ENCODE measurements at regions not wholly inside any gene's neighbourhood (a gene's known extent, or its start where the extent isn't known, plus 50 kb on each side); places are given as distances from the start of the nearest gene placed in this dataset.
"Not testable (repeated sequence)": the region's sequence is repeated elsewhere in the genome, so short reads cannot be mapped to it uniquely, and the experiment has no call there.

DNA sequence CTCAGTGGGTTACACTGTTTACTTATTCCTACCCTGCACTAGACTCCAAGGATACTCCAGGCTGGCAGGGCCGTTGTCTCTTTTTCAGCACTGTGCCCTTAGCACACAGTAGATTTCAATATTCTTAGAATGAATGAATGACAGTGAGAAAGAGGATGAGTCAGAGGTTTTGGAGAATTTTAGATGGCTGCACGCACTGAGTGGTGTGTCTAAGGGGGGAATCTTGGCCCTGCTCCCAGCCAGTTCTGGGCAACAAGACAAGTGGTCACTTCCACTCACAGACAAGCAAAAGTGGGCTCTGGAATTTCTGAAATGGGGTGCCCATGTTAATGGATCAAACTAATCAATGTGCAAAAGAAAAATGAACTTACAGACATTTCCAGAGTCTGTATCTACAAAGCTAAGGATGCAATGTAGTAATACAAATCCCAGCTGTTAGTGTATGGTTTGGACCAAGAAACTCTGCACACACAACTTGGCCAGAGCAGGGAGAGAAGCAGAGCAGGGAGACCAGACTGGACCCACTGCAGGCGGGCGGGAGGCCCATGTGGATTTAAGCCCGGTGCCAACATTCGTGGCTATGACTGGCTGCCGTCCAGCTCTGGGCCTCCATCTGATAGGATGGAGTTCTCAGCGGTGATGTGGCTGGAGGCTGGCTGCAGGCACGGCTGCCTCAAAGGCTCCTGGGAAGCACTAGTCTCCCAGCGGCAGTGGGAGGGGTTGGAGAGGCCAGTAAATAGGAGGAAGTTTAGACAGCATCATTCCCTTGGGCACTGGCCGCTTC is 95.6 kb upstream of the CDYL2 start:
- TF ChIP-seq, protein P1, sequence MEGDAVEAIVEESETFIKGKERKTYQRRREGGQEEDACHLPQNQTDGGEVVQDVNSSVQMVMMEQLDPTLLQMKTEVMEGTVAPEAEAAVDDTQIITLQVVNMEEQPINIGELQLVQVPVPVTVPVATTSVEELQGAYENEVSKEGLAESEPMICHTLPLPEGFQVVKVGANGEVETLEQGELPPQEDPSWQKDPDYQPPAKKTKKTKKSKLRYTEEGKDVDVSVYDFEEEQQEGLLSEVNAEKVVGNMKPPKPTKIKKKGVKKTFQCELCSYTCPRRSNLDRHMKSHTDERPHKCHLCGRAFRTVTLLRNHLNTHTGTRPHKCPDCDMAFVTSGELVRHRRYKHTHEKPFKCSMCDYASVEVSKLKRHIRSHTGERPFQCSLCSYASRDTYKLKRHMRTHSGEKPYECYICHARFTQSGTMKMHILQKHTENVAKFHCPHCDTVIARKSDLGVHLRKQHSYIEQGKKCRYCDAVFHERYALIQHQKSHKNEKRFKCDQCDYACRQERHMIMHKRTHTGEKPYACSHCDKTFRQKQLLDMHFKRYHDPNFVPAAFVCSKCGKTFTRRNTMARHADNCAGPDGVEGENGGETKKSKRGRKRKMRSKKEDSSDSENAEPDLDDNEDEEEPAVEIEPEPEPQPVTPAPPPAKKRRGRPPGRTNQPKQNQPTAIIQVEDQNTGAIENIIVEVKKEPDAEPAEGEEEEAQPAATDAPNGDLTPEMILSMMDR (IDR thresholded peaks at IDR 0.05): no peak
- Histone ChIP-seq H3K27me3 (ENCODE audit: control insufficient read depth, insufficient read depth, low read length) (no peaks in the 10 kb centered on the region), H2AFZ (no peak overlapping the region), H3K79me2 (no peaks in the 10 kb centered on the region), H3K9me3 (ENCODE audit: control insufficient read depth, low read length) (no peaks in the 10 kb centered on the region), H3K4me3 (ENCODE audit: low read depth, low read length) (no peak overlapping the region), H3K4me1 (no peaks in the 10 kb centered on the region), H3K36me3 (ENCODE audit: control insufficient read depth, insufficient read depth, low read length) (no peaks in the 10 kb centered on the region), H3K4me2 (ENCODE audit: low read length) (no peak overlapping the region), H3K27ac (no peak overlapping the region), H3K9ac (no peak overlapping the region)

DNA sequence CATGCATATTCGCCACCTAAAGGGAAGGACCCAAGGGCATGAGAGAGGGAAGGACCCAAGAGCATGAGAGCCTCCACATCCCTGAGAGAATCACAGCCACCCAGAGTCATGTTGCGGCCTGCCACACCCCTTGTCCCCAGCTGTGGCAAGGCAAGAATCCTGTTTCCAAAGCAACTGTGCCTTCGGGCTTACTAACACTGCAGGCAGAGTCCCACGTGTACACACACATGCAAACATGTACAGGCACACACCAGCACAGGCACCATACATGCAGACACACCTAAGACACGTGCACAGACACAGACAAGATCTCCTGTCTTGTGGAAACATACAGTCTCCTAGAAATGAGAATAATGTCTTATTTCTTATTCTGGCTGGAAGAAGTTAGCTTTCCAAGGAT is 92.4 kb upstream of the CDYL2 start:
- Histone ChIP-seq H3K36me3 (ENCODE audit: control insufficient read depth, insufficient read depth, low read length) (no peaks in the 10 kb centered on the region), H3K9me3 (ENCODE audit: control insufficient read depth, low read length) (no peaks in the 10 kb centered on the region), H3K27me3 (ENCODE audit: control insufficient read depth, insufficient read depth, low read length) (no peaks in the 10 kb centered on the region), H3K4me3 (ENCODE audit: low read depth, low read length) (no peak overlapping the region), H3K4me2 (ENCODE audit: low read length) (no peak overlapping the region), H3K27ac (no peak overlapping the region), H3K4me1 (no peaks in the 10 kb centered on the region), H2AFZ (no peak overlapping the region), H3K79me2 (no peaks in the 10 kb centered on the region), H3K9ac (no peak overlapping the region)
- TF ChIP-seq, protein P1 (IDR thresholded peaks at IDR 0.05): no peak

DNA sequence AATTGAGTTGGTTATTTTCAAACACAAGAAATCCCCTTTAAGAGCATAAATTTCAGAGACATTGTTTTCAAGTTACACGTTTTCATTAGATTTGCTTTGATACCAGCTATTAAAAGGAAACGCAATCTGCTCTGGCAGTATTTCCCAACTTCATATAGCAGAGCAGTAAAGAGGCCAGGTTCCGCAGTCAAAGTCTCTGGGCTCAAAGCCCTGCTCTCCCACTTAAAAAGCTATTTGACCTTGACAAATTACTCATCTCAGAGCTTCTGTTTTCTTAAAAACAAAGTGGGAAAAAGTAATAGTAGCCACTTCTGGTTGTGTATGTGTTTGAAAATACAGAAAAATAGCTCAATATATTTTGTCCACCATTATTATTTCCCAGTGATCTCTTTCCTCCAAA is 89.7 kb upstream of the CDYL2 start:
- no peak overlapping the region for H3K9ac ChIP-seq
- TF ChIP-seq, protein P1 (IDR thresholded peaks at IDR 0.05): no peak
- no peaks in the 10 kb centered on the region for H3K4me1 ChIP-seq
- no peaks in the 10 kb centered on the region for H3K27me3 ChIP-seq (ENCODE audit: control insufficient read depth, insufficient read depth, low read length)
- H3K4me3 ChIP-seq (ENCODE audit: low read depth, low read length): no peak overlapping the region
- no peaks in the 10 kb centered on the region for H3K36me3 ChIP-seq (ENCODE audit: control insufficient read depth, insufficient read depth, low read length)
- H3K4me2 ChIP-seq (ENCODE audit: low read length): no peak overlapping the region
- no peak overlapping the region for H2AFZ ChIP-seq
- no peaks in the 10 kb centered on the region for H3K79me2 ChIP-seq
- no peaks in the 10 kb centered on the region for H3K9me3 ChIP-seq (ENCODE audit: control insufficient read depth, low read length)
- H3K27ac ChIP-seq: no peak overlapping the region

DNA sequence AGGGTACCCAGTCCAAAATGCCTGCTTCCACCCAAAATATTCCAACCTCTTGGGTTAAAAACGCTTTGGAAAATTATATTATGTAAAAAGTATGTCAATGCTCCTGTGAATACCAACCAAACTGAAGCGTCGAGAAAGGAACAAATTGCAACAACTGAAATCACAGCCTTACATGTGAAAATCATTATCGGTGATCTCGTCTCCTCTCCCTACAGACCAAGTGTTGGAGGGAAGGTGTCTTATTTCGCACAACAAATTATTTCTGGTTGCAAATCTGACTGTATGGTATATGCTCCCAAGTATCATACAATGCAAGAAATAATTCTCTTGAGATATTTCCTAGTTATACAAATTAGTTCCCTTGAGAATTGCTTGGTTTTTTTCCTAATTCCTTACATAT is 89.3 kb upstream of the CDYL2 start:
- H3K9me3 ChIP-seq (ENCODE audit: control insufficient read depth, low read length): no peaks in the 10 kb centered on the region
- TF ChIP-seq, protein P1 (IDR thresholded peaks at IDR 0.05): no peak
- H3K4me3 ChIP-seq (ENCODE audit: low read depth, low read length): no peak overlapping the region
- no peaks in the 10 kb centered on the region for H3K4me1 ChIP-seq
- H3K4me2 ChIP-seq (ENCODE audit: low read length): no peak overlapping the region
- H3K9ac ChIP-seq: no peak overlapping the region
- no peak overlapping the region for H3K27ac ChIP-seq
- H3K79me2 ChIP-seq: no peaks in the 10 kb centered on the region
- no peaks in the 10 kb centered on the region for H3K36me3 ChIP-seq (ENCODE audit: control insufficient read depth, insufficient read depth, low read length)
- no peak overlapping the region for H2AFZ ChIP-seq
- H3K27me3 ChIP-seq (ENCODE audit: control insufficient read depth, insufficient read depth, low read length): no peaks in the 10 kb centered on the region

DNA sequence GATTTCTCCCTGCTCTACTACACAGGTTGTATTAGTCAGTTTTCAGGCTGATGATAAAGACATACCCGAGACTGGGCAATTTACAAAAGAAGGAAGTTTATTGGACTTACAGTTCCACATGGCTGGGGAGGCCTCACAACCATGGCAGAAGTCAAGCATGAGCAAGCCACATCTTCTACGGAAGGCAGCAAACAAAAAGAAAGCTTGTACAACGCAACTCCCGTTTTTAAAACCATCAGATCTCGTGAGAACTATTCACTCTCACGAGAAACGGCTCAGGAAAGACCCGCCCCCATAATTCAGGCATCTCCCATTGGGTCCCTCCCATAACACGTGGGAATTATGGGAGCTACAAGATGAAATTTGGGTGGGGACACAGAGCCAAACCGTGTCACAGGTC is 88.0 kb upstream of the CDYL2 start:
- H3K4me2 ChIP-seq (ENCODE audit: low read length); H3K4me3 ChIP-seq (ENCODE audit: low read depth, low read length); H3K9me3 ChIP-seq (ENCODE audit: control insufficient read depth, low read length); H2AFZ ChIP-seq; H3K27ac ChIP-seq; H3K9ac ChIP-seq; H3K79me2 ChIP-seq; H3K4me1 ChIP-seq; H3K36me3 ChIP-seq (ENCODE audit: control insufficient read depth, insufficient read depth, low read length); H3K27me3 ChIP-seq (ENCODE audit: control insufficient read depth, insufficient read depth, low read length): not testable (repeated sequence)
